B cell (primary cell): ENCODE measurements at regions not wholly inside any gene's neighbourhood (a gene's known extent, or its start where the extent isn't known, plus 50 kb on each side); places are given as distances from the start of the nearest gene placed in this dataset.

Experiments
- EZH2 ChIP-seq: IDR thresholded peaks from 2 replicates; pipeline ENCODE4 v1.6.1; 2012; ENCODE audit warnings: borderline replicate concordance, low read depth, mild to moderate bottlenecking, moderate library complexity, low read length; ENCODE audit not compliant: insufficient read depth, poor library complexity, severe bottlenecking
- TF ChIP-seq, protein P1 (sequence below): fragments of 200-600 bp; IDR thresholded peaks from one replicate; pipeline ENCODE4 v1.8.0; 2022; ENCODE audit warnings: antibody characterized with exemption, mild to moderate bottlenecking

DNA sequence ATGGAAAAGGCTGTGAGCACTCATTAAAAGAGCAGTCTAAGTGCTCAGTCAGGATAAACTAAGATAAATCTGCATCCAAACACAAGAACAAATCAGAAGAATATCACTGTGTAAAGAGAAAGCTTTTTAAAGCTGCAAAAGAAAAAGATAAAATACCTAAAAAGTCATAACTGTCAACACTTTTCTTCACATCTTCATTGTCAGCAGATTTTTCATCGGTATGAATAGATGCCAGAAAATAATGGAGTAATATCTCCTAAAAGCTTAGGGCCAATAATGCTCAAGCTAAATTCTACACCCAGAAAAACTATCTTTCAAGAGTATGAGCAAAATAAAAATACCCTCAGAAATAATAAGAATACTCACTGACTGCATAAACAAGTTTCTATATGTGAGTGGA lies 54.0 kb upstream of the PALMD start:
- TF ChIP-seq, protein P1, sequence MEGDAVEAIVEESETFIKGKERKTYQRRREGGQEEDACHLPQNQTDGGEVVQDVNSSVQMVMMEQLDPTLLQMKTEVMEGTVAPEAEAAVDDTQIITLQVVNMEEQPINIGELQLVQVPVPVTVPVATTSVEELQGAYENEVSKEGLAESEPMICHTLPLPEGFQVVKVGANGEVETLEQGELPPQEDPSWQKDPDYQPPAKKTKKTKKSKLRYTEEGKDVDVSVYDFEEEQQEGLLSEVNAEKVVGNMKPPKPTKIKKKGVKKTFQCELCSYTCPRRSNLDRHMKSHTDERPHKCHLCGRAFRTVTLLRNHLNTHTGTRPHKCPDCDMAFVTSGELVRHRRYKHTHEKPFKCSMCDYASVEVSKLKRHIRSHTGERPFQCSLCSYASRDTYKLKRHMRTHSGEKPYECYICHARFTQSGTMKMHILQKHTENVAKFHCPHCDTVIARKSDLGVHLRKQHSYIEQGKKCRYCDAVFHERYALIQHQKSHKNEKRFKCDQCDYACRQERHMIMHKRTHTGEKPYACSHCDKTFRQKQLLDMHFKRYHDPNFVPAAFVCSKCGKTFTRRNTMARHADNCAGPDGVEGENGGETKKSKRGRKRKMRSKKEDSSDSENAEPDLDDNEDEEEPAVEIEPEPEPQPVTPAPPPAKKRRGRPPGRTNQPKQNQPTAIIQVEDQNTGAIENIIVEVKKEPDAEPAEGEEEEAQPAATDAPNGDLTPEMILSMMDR = no peak
- TF ChIP-seq EZH2 = no peak
